ENCODE measurements at regions not wholly inside any gene's neighbourhood (a gene's known extent, or its start where the extent isn't known, plus 50 kb on each side); places are given as distances from the start of the nearest gene placed in this dataset.

DNA sequence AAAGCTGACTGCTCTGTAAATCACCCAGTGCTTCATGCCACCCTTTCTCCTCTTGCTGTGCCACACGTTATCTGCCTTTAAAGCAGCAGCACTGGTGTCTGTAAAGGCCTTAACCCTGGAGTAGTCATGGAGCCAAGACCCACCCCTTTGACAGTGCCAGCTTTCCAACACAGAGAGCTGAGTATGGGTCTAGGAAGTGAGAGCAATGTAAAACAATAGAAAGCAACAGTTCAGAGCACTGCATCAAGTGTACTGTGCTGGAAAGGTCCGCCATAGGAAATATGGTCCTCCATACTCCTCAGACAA, 139.5 kb downstream of the DAD1 start:
- H2BK20ac ChIP-seq (ENCODE audit: low read length) = no peak overlapping the region
- CTCF ChIA-PET (ENCODE audit: partially characterized antibody) = interaction anchor here (1.2 to 5.6 kb wide), 5 partner anchors 9 to 223 kb away, joined by 3 to 25 read pairs (median 5); no protein-coding TSS in a partner anchor
- H3K4me1 ChIP-seq (replicated peaks in 1 of 4; ENCODE audit: control insufficient read depth in 3 of 4, insufficient read depth in 4 of 4, low read length in 3 of 4) = no peaks in the 10 kb centered on the region
- H3K14ac ChIP-seq (ENCODE audit: insufficient read length) = no peak overlapping the region
- no peak overlapping the region for H2AK5ac ChIP-seq (ENCODE audit: low read depth, low read length)
- no peak overlapping the region for H3K9ac ChIP-seq (replicated peaks in 1 of 4; ENCODE audit: extremely low read depth in 1 of 4, low read depth in 3 of 4, low read length in 3 of 4)
- H3K27me3 ChIP-seq (replicated peaks in 1 of 4; ENCODE audit: control insufficient read depth in 3 of 4, extremely low read depth in 1 of 4, insufficient read depth in 3 of 4, low read length in 3 of 4) = no peaks in the 10 kb centered on the region; a peak in 1 of 7 replicates
- H3K4me3 ChIP-seq (ENCODE audit: extremely low read depth in 1 of 4, insufficient read depth in 2 of 4, low read depth in 3 of 4, low read length in 4 of 4) = no peak overlapping the region
- H2BK120ac ChIP-seq (replicated peaks; ENCODE audit: low read depth, low read length) = no peak overlapping the region
- H3K27ac ChIP-seq (ENCODE audit: low read depth, low read length) = no peak overlapping the region
- no peak overlapping the region for H2BK15ac ChIP-seq (ENCODE audit: low read length)
- WGBS, 2 experiments (ENCODE audit: extremely low coverage in 1 of 2, insufficient coverage in 1 of 2, insufficient read length in 1 of 2, insufficient replicate concordance in 2 of 2, low coverage in 1 of 2, low lambda C conversion rate in 2 of 2, missing lambda C conversion rate in 1 of 2) = 96% methylated on average over 2 of the region's 2 CpGs; no CpG with 5 or more reads in 1 of the 2 experiments
- H3K36me3 ChIP-seq (ENCODE audit: control insufficient read depth in 2 of 4, insufficient read depth in 4 of 4, low read length in 3 of 4) = no peaks in the 10 kb centered on the region; a peak in 1 of 8 replicates
- FAIRE-seq = no peak
- H3K18ac ChIP-seq (ENCODE audit: extremely low read depth, low read length) = no peak overlapping the region
- H2BK12ac ChIP-seq (ENCODE audit: low read depth, low read length) = no peak overlapping the region
- DNase-seq (ENCODE audit: low read depth in 1 of 2, low spot score in 2 of 2) = no peak
- no peak overlapping the region for H4K91ac ChIP-seq (replicated peaks; ENCODE audit: insufficient read length, low read length)
- H3K23me2 ChIP-seq (ENCODE audit: low read depth, low read length) = no peaks in the 10 kb centered on the region
- no peak overlapping the region for H3K23ac ChIP-seq (ENCODE audit: insufficient read length)
- H3K79me1 ChIP-seq (ENCODE audit: low read depth, low read length) = no peaks in the 10 kb centered on the region
- H4K8ac ChIP-seq (ENCODE audit: extremely low read depth, insufficient read depth, low read length) = no peak overlapping the region
- H4K5ac ChIP-seq (ENCODE audit: insufficient read length, low read depth, low read length) = no peak overlapping the region
- no peak overlapping the region for H3K4ac ChIP-seq (replicated peaks; ENCODE audit: insufficient read length, low read depth, low read length)
- H3K4me2 ChIP-seq (ENCODE audit: insufficient read depth in 1 of 2, low read depth in 2 of 2, low read length in 2 of 2) = no peak overlapping the region
- POLR2A ChIA-PET (ENCODE audit: partially characterized antibody) = no interaction called here
- H3K56ac ChIP-seq (replicated peaks; ENCODE audit: insufficient read length, low read depth, low read length) = no peak overlapping the region
- TF ChIP-seq GABPA (IDR thresholded peaks at IDR 0.05; ENCODE audit: borderline replicate concordance, insufficient read depth, low read length) = no peak
- no peak for TF ChIP-seq HDAC6 (IDR thresholded peaks at IDR 0.05; ENCODE audit: low read depth, low read length)
- TF ChIP-seq PHF8 (conservative IDR thresholded peaks at IDR 0.05; ENCODE audit: low read depth, low read length) = no peak
- no peak for TF ChIP-seq CEBPB (IDR thresholded peaks at IDR 0.05; ENCODE audit: low read depth, low read length)
- no peak for TF ChIP-seq BCL11A (IDR thresholded peaks at IDR 0.05; ENCODE audit: low read depth in 2 of 2, low read length in 2 of 2)
- no peak for TF ChIP-seq GTF2F1 (IDR thresholded peaks at IDR 0.05; ENCODE audit: borderline replicate concordance, low read depth, low read length)
- TF ChIP-seq ASH2L (IDR thresholded peaks at IDR 0.05; ENCODE audit: low read length) = no peak
- TF ChIP-seq RNF2 (IDR thresholded peaks at IDR 0.05; ENCODE audit: borderline replicate concordance, low read depth, low read length, missing control alignments, poor library complexity, severe bottlenecking) = no peak
- TF ChIP-seq BRCA1 (IDR thresholded peaks at IDR 0.05; ENCODE audit: low read depth, low read length) = no peak
- TF ChIP-seq TAF7 (optimal IDR thresholded peaks at IDR 0.05; ENCODE audit: borderline replicate concordance, low read depth, low read length) = no peak
- no peak for TF ChIP-seq BACH1 (IDR thresholded peaks at IDR 0.05; ENCODE audit: low read length)
- TF ChIP-seq, protein P1, sequence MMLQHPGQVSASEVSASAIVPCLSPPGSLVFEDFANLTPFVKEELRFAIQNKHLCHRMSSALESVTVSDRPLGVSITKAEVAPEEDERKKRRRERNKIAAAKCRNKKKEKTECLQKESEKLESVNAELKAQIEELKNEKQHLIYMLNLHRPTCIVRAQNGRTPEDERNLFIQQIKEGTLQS (IDR thresholded peaks at IDR 0.05; ENCODE audit: insufficient read depth, low read depth, low read length) = no peak
- TF ChIP-seq SRF (IDR thresholded peaks at IDR 0.05; ENCODE audit: low read depth, low read length) = no peak
- no peaks in the 10 kb centered on the region for H3K9me3 ChIP-seq (ENCODE audit: insufficient read depth in 2 of 2, low read depth in 1 of 2, low read length in 1 of 2)
- H3K79me2 ChIP-seq (ENCODE audit: control insufficient read depth in 1 of 2, insufficient read depth in 2 of 2, low read length in 2 of 2) = no peaks in the 10 kb centered on the region
- no peak overlapping the region for H2AFZ ChIP-seq (ENCODE audit: low read length)
- no peak overlapping the region for H2BK5ac ChIP-seq (ENCODE audit: low read depth, low read length)
- H4K20me1 ChIP-seq (replicated peaks in 1 of 2; ENCODE audit: control insufficient read depth in 1 of 2, insufficient read depth in 2 of 2, low read length in 2 of 2) = no peaks in the 10 kb centered on the region
